ENCODE measurements at regions not wholly inside any gene's neighbourhood (a gene's known extent, or its start where the extent isn't known, plus 50 kb on each side); places are given as distances from the start of the nearest gene placed in this dataset.

- intact Hi-C loops (cut with DNase I): no loop called here
- Histone ChIP-seq H3K27me3 (no peaks in the 10 kb centered on the region), H3K4me1 (no peaks in the 10 kb centered on the region), H3K36me3 (replicated peaks in 1 of 2; ENCODE audit: insufficient read depth in 1 of 2, low read depth in 2 of 2) (no peaks in the 10 kb centered on the region), H3K9me3 (no peaks in the 10 kb centered on the region), H3K4me3 (no peak overlapping the region), H3K27ac (no peak overlapping the region)
- 71 to 77% methylated on average over 1 to 3 of the region's 3 CpGs for WGBS, 2 donors
- TF ChIP-seq POLR2A (IDR thresholded peaks at IDR 0.05): no peak
- no peak for TF ChIP-seq CTCF (IDR thresholded peaks at IDR 0.05)
- ATAC-seq: no peak
- DNase-seq: no peak
Measured at GRCh38 chr2:64284751-64285150, 140.5 kb upstream of the PELI1 start.

- Histone ChIP-seq H3K36me3 (replicated peaks in 1 of 2; ENCODE audit: insufficient read depth in 1 of 2, low read depth in 2 of 2) (no peaks in the 10 kb centered on the region), H3K4me3 (no peak overlapping the region), H3K9me3 (no peaks in the 10 kb centered on the region), H3K27me3 (no peaks in the 10 kb centered on the region), H3K4me1 (no peaks in the 10 kb centered on the region), H3K27ac (no peak overlapping the region)
- DNase-seq (no peak), ATAC-seq (no peak)
- TF ChIP-seq CTCF (IDR thresholded peaks at IDR 0.05): no peak
- no peak for TF ChIP-seq POLR2A (IDR thresholded peaks at IDR 0.05)
- 92 to 93% methylated on average over 5 of the region's 5 CpGs for WGBS, 2 donors
- intact Hi-C loops (cut with DNase I): no loop called here
Measured at GRCh38 chr2:64287202-64287740, 143.1 kb upstream of the PELI1 start.

- Histone ChIP-seq H3K36me3 (replicated peaks in 1 of 2; ENCODE audit: insufficient read depth in 1 of 2, low read depth in 2 of 2) (no peaks in the 10 kb centered on the region), H3K9me3 (no peaks in the 10 kb centered on the region), H3K27ac (peak overlapping the region in 1 of 4 donors; percentile 7), H3K4me3 (no peak overlapping the region), H3K4me1 (no peaks in the 10 kb centered on the region), H3K27me3 (no peaks in the 10 kb centered on the region)
- peak; percentile 30 for ATAC-seq
- no peak for TF ChIP-seq CTCF (IDR thresholded peaks at IDR 0.05)
- TF ChIP-seq POLR2A (IDR thresholded peaks at IDR 0.05): no peak
- WGBS, 2 donors: 74 to 84% methylated on average over 13 of the region's 13 CpGs
- no peak for DNase-seq
- intact Hi-C loops (cut with DNase I): no loop called here
Measured at GRCh38 chr2:64288321-64289193, 144.3 kb upstream of the PELI1 start.

GRCh38 chr2:64289251-64289650 lies 145.0 kb upstream of the PELI1 start:
- Histone ChIP-seq H3K4me1 (no peaks in the 10 kb centered on the region), H3K27me3 (no peaks in the 10 kb centered on the region), H3K4me3 (no peak overlapping the region), H3K36me3 (replicated peaks in 1 of 2; ENCODE audit: insufficient read depth in 1 of 2, low read depth in 2 of 2) (no peaks in the 10 kb centered on the region), H3K27ac (no peak overlapping the region), H3K9me3 (no peaks in the 10 kb centered on the region)
- TF ChIP-seq POLR2A (IDR thresholded peaks at IDR 0.05) (no peak), CTCF (IDR thresholded peaks at IDR 0.05) (no peak)
- DNase-seq (no peak), ATAC-seq (no peak)
- 75 to 76% methylated on average over 5 of the region's 5 CpGs for WGBS, 2 donors
- intact Hi-C loops (cut with DNase I): no loop called here
